GM12878 (cell line): ENCODE measurements at regions not wholly inside any gene's neighbourhood (a gene's known extent, or its start where the extent isn't known, plus 50 kb on each side); places are given as distances from the start of the nearest gene placed in this dataset.

Experiments used
- BACH1 ChIP-seq: fragments of 450-650 bp; IDR thresholded peaks from 2 replicates; pipeline ENCODE4 v1.6.1; 2017; ENCODE audit warnings: mild to moderate bottlenecking, borderline replicate concordance
- CBFB ChIP-seq: IDR thresholded peaks from 2 replicates; pipeline ENCODE4 v1.6.1; 2016; ENCODE audit warnings: antibody characterized with exemption, low read depth
- EED ChIP-seq: sonication (generic); IDR thresholded peaks from 2 replicates; pipeline ENCODE4 v1.6.1; 2016; ENCODE audit warnings: antibody characterized with exemption, low read depth
- ELK1 ChIP-seq: IDR thresholded peaks from 2 replicates; pipeline ENCODE4 v1.6.1; 2012; ENCODE audit warnings: low read depth, low read length, improper control_type of control experiment
- EP300 ChIP-seq, 2 experiments: fragments of 150-350 bp in 1 of 2; IDR thresholded peaks; 2 replicates each; pipeline ENCODE4 v1.6.1; 2011 to 2012; ENCODE audit warnings: low read depth in 2 of 2, low read length in 2 of 2, borderline replicate concordance in 1 of 2, improper control_type of control experiment in 1 of 2, inconsistent platforms in 1 of 2; ENCODE audit not compliant: control insufficient read depth in 1 of 2
- ETV6 ChIP-seq, 2 experiments: fragments of 450-650 bp in 1 of 2; IDR thresholded peaks in 1 of 2; conservative IDR thresholded peaks in 1 of 2; 2 replicates each; pipeline ENCODE4 v1.6.1; 2014; ENCODE audit warnings: antibody characterized with exemption in 1 of 2, borderline replicate concordance in 1 of 2, low read depth in 1 of 2, mild to moderate bottlenecking in 1 of 2, moderate library complexity in 1 of 2
- EZH2 ChIP-seq: IDR thresholded peaks from 2 replicates; pipeline ENCODE4 v1.6.1; 2012; ENCODE audit warnings: low read depth, mild to moderate bottlenecking, control low read depth, inconsistent platforms, low read length, borderline replicate concordance; ENCODE audit not compliant: control insufficient read depth
- HDAC2 ChIP-seq: fragments of 200-600 bp; sonication (generic); IDR thresholded peaks from 2 replicates; pipeline ENCODE4 v1.6.1; 2017
- IRF5 ChIP-seq: fragments of 450-650 bp; IDR thresholded peaks from 2 replicates; pipeline ENCODE4 v1.6.1; 2017; ENCODE audit warnings: borderline replicate concordance
- KDM1A ChIP-seq: fragments of 200-600 bp; sonication (generic); IDR thresholded peaks from 2 replicates; pipeline ENCODE4 v1.6.1; 2016; ENCODE audit warnings: borderline replicate concordance
- MYC ChIP-seq: IDR thresholded peaks from 2 replicates; pipeline ENCODE4 v1.6.1; 2011; ENCODE audit warnings: mild to moderate bottlenecking, low read length, moderate library complexity, inconsistent platforms; ENCODE audit not compliant: insufficient read depth, insufficient replicate concordance, insufficient read length, severe bottlenecking
- NBN ChIP-seq: fragments of 450-650 bp; IDR thresholded peaks from 2 replicates; pipeline ENCODE4 v1.6.1; 2016
- NRF1 ChIP-seq: conservative IDR thresholded peaks from 2 replicates; pipeline ENCODE4 v1.6.1; 2011; ENCODE audit warnings: mild to moderate bottlenecking, low read depth, low read length, improper control_type of control experiment
- PAX5 ChIP-seq: IDR thresholded peaks from 2 replicates; pipeline ENCODE4 v1.6.1; 2011; ENCODE audit warnings: low read depth, low read length, borderline replicate concordance
- POU2F2 ChIP-seq: IDR thresholded peaks from 3 replicates; pipeline ENCODE4 v1.6.1; 2011; ENCODE audit warnings: low read depth, mild to moderate bottlenecking, low read length, borderline replicate concordance
- SMARCA5 ChIP-seq: fragments of 450-650 bp; IDR thresholded peaks from 2 replicates; pipeline ENCODE4 v1.6.1; 2017; ENCODE audit warnings: mild to moderate bottlenecking
- SPI1 ChIP-seq: IDR thresholded peaks from 2 replicates; pipeline ENCODE4 v1.6.1; 2011; ENCODE audit warnings: low read depth, mild to moderate bottlenecking, low read length, moderate library complexity, borderline replicate concordance; ENCODE audit not compliant: insufficient read depth
- SRF ChIP-seq, 2 experiments: IDR thresholded peaks; 2 replicates each; pipeline ENCODE4 v1.6.1; 2011; ENCODE audit warnings: low read depth in 2 of 2, low read length in 2 of 2, mild to moderate bottlenecking in 1 of 2, moderate library complexity in 1 of 2
- TBL1XR1 ChIP-seq: IDR thresholded peaks from 2 replicates; pipeline ENCODE4 v1.6.1; 2012; ENCODE audit warnings: low read depth, low read length, improper control_type of control experiment
- TCF12 ChIP-seq: IDR thresholded peaks from 2 replicates; pipeline ENCODE4 v1.6.1; 2011; ENCODE audit warnings: low read depth, mild to moderate bottlenecking, low read length
- TCF3 ChIP-seq: IDR thresholded peaks from 2 replicates; pipeline ENCODE4 v1.6.1; 2012; ENCODE audit warnings: low read depth, mild to moderate bottlenecking, low read length, borderline replicate concordance; ENCODE audit not compliant: insufficient read depth
- ZBTB4 ChIP-seq: fragments of 450-650 bp; formaldehyde crosslinking; IDR thresholded peaks from 2 replicates; pipeline ENCODE4 v1.4.0; 2022; ENCODE audit warnings: mild to moderate bottlenecking, moderate library complexity
- ZNF217 ChIP-seq: fragments of 450-650 bp; IDR thresholded peaks from 2 replicates; pipeline ENCODE4 v1.6.1; 2017; ENCODE audit warnings: antibody characterized with exemption, mild to moderate bottlenecking
- ZNF24 ChIP-seq: fragments of 450-650 bp; IDR thresholded peaks from 2 replicates; pipeline ENCODE4 v1.6.1; 2017; ENCODE audit warnings: antibody characterized with exemption, mild to moderate bottlenecking

- TF ChIP-seq IRF5 (no peak), EP300 (IDR thresholded peaks at IDR 0.05; ENCODE audit: borderline replicate concordance in 1 of 2, control insufficient read depth in 1 of 2, low read depth in 2 of 2, low read length in 2 of 2) (no peak), EED (peak; percentile 52; the same call in 1 of the 2 replicates), EZH2 (no peak), NRF1 (no peak), ZBTB4 (CRISPR knock-in tag) (no peak), TCF12 (peak; percentile 97), TBL1XR1 (no peak), TCF3 (peak; percentile 96), ZNF217 (no peak), ZNF24 (no peak), SMARCA5 (no peak), MYC (no peak), HDAC2 (no peak), POU2F2 (peak; percentile 58; the same call in 2 of the 3 replicates), PAX5 (peak; percentile 60; the same call in 1 of the 2 replicates), SRF (IDR thresholded peaks at IDR 0.05; ENCODE audit: low read depth in 2 of 2, low read length in 2 of 2) (no peak), SPI1 (peak; percentile 39; the same call in 1 of the 2 replicates), BACH1 (no peak), ELK1 (no peak), ETV6 (conservative IDR thresholded peaks at IDR 0.05 in 1 of 2, IDR thresholded peaks at IDR 0.05 in 1 of 2; ENCODE audit: borderline replicate concordance in 1 of 2, low read depth in 1 of 2) (peak in 1 of 2 experiments; percentile 88; a peak in 2 of 4 replicates), CBFB (peak; percentile 66; the same call in 1 of the 2 replicates), NBN (no peak), KDM1A (no peak)
Observed at GRCh38 chr1:110787328-110788071, 85.4 kb upstream of the CD53 start (continued).
